H9 (cell line): ENCODE measurements at regions not wholly inside any gene's neighbourhood (a gene's known extent, or its start where the extent isn't known, plus 50 kb on each side); places are given as distances from the start of the nearest gene placed in this dataset.

Experiments used
- DNase-seq: peaks from one replicate; pipeline ENCODE4 v3.0.0-alpha.2; 2017
- H2AFZ ChIP-seq: one replicate; pipeline ENCODE4 v1.6.1; 2013; ENCODE audit warnings: mild to moderate bottlenecking, low read length, control low read depth, moderate library complexity
- H2AK5ac ChIP-seq: 2 replicates; pipeline ENCODE4 v1.6.1; 2013; ENCODE audit warnings: low read length, control low read depth, mixed read lengths; ENCODE audit not compliant: insufficient read length
- H2BK120ac ChIP-seq: one replicate; pipeline ENCODE4 v1.6.1; 2013; ENCODE audit warnings: low read depth, mild to moderate bottlenecking, low read length, control low read depth, inconsistent platforms; ENCODE audit not compliant: poor library complexity, severe bottlenecking
- H2BK12ac ChIP-seq: 2 replicates; pipeline ENCODE4 v1.6.1; 2013; ENCODE audit warnings: low read length, control low read depth, mixed read lengths, low read depth; ENCODE audit not compliant: insufficient read length
- H2BK15ac ChIP-seq: 2 replicates; pipeline ENCODE4 v1.6.1; 2013; ENCODE audit warnings: low read depth, low read length, control low read depth
- H2BK20ac ChIP-seq: one replicate; pipeline ENCODE4 v1.6.1; 2013; ENCODE audit warnings: low read depth, mild to moderate bottlenecking, low read length, control low read depth, inconsistent platforms; ENCODE audit not compliant: poor library complexity, severe bottlenecking
- H2BK5ac ChIP-seq: 2 replicates; pipeline ENCODE4 v1.6.1; 2013; ENCODE audit warnings: low read length, control low read depth, mixed read lengths; ENCODE audit not compliant: insufficient read length
- H3K14ac ChIP-seq: 2 replicates; pipeline ENCODE4 v1.6.1; 2013; ENCODE audit warnings: low read length, control low read depth; ENCODE audit not compliant: insufficient read depth
- H3K18ac ChIP-seq: 2 replicates; pipeline ENCODE4 v1.6.1; 2013; ENCODE audit warnings: low read depth, mild to moderate bottlenecking, mixed read lengths, low read length, control low read depth; ENCODE audit not compliant: insufficient read length
- H3K23ac ChIP-seq: 2 replicates; pipeline ENCODE4 v1.6.1; 2013; ENCODE audit warnings: low read length, control low read depth, mixed read lengths, low read depth; ENCODE audit not compliant: insufficient read length
- H3K23me2 ChIP-seq: 2 replicates; pipeline ENCODE4 v1.6.1; 2013; ENCODE audit warnings: low read depth, mild to moderate bottlenecking, mixed read lengths, low read length, control low read depth; ENCODE audit not compliant: insufficient read length, poor library complexity, severe bottlenecking
- H3K27ac ChIP-seq: 2 replicates; pipeline ENCODE4 v1.5.1; 2013; ENCODE audit warnings: low read length, control low read depth, mixed read lengths, low read depth; ENCODE audit not compliant: insufficient read length
- H3K27me3 ChIP-seq: 2 replicates; pipeline ENCODE4 v1.6.1; 2013; ENCODE audit warnings: low read length, control low read depth, inconsistent platforms; ENCODE audit not compliant: insufficient read depth
- H3K4ac ChIP-seq: 2 replicates; pipeline ENCODE4 v1.6.1; 2013; ENCODE audit warnings: low read depth, mild to moderate bottlenecking, control low read depth, inconsistent platforms, low read length, moderate library complexity
- H3K4me1 ChIP-seq: 2 replicates; pipeline ENCODE4 v1.6.1; 2013; ENCODE audit warnings: low read length, control low read depth, inconsistent platforms; ENCODE audit not compliant: insufficient read depth
- H3K4me2 ChIP-seq: 2 replicates; pipeline ENCODE4 v1.6.1; 2013; ENCODE audit warnings: low read length, control low read depth, mixed read lengths; ENCODE audit not compliant: insufficient read length, insufficient read depth
- H3K56ac ChIP-seq: 2 replicates; pipeline ENCODE4 v1.6.1; 2013; ENCODE audit warnings: low read depth, mild to moderate bottlenecking, mixed read lengths, low read length, control low read depth; ENCODE audit not compliant: insufficient read length
- H3K79me1 ChIP-seq: 2 replicates; pipeline ENCODE4 v1.6.1; 2013; ENCODE audit warnings: low read depth, mild to moderate bottlenecking, moderate library complexity, low read length, control low read depth, inconsistent platforms; ENCODE audit not compliant: insufficient read depth, poor library complexity, severe bottlenecking
- H3K79me2 ChIP-seq: 2 replicates; pipeline ENCODE4 v1.6.1; 2013; ENCODE audit warnings: low read length, control low read depth, inconsistent platforms; ENCODE audit not compliant: insufficient read depth
- H3K9ac ChIP-seq: 2 replicates; pipeline ENCODE4 v1.6.1; 2013; ENCODE audit warnings: low read length, control low read depth, mixed read lengths; ENCODE audit not compliant: insufficient read length; ENCODE audit errors: extremely low read depth
- H3K9me3 ChIP-seq: one replicate; pipeline ENCODE4 v1.6.1; 2013; ENCODE audit warnings: low read depth, low read length, inconsistent platforms; ENCODE audit not compliant: control insufficient read depth
- H3T11ph ChIP-seq: one replicate; pipeline ENCODE4 v1.6.1; 2013; ENCODE audit warnings: mild to moderate bottlenecking, low read length, control low read depth, inconsistent platforms
- H4K20me1 ChIP-seq: one replicate; pipeline ENCODE4 v1.6.1; 2013; ENCODE audit not compliant: control insufficient read depth, insufficient read length, insufficient read depth
- H4K5ac ChIP-seq: 2 replicates; pipeline ENCODE4 v1.6.1; 2013; ENCODE audit warnings: low read depth, mild to moderate bottlenecking, mixed read lengths, low read length, control low read depth; ENCODE audit not compliant: insufficient read length
- H4K8ac ChIP-seq: replicated peaks from 2 replicates; pipeline ENCODE4 v1.6.1; 2013; ENCODE audit warnings: low read length, control low read depth, mixed read lengths, low read depth; ENCODE audit not compliant: insufficient read length
- H4K91ac ChIP-seq: 2 replicates; pipeline ENCODE4 v1.6.1; 2013; ENCODE audit warnings: low read depth, mild to moderate bottlenecking, moderate library complexity, mixed read lengths, low read length, control low read depth; ENCODE audit not compliant: insufficient read length
- H3K27ac Mint-ChIP-seq, 3 experiments: 2 replicates in 2 of 3; 3 replicates in 1 of 3; pipeline ENCODE4 v1.8.0; 2020 to 2021; ENCODE audit warnings: mixed read lengths in 3 of 3, mild to moderate bottlenecking in 1 of 3, moderate library complexity in 1 of 3
- H3K27me3 Mint-ChIP-seq: 2 replicates; pipeline ENCODE4 v1.8.0; 2021; ENCODE audit warnings: low read depth, mild to moderate bottlenecking, moderate library complexity, mixed read lengths
- H3K36me3 Mint-ChIP-seq, 3 experiments: 2 replicates in 2 of 3; 3 replicates in 1 of 3; pipeline ENCODE4 v1.8.0; 2020 to 2021; ENCODE audit warnings: low read depth in 3 of 3, mixed read lengths in 3 of 3; ENCODE audit not compliant: insufficient read depth in 1 of 3
- H3K4me1 Mint-ChIP-seq, 2 experiments: 2 replicates each; pipeline ENCODE4 v1.8.0; 2020; ENCODE audit warnings: mixed read lengths in 2 of 2
- H3K4me3 Mint-ChIP-seq, 2 experiments: 2 replicates in 1 of 2; 3 replicates in 1 of 2; pipeline ENCODE4 v1.8.0; 2020 to 2021; ENCODE audit warnings: mild to moderate bottlenecking in 2 of 2, mixed read lengths in 2 of 2, moderate library complexity in 1 of 2
- H3K9me3 Mint-ChIP-seq, 2 experiments: 2 replicates in 1 of 2; 3 replicates in 1 of 2; pipeline ENCODE4 v1.8.0; 2020; ENCODE audit warnings: mild to moderate bottlenecking in 2 of 2, mixed read lengths in 2 of 2, moderate library complexity in 1 of 2
- CTCF ChIP-seq: fragments of 200-600 bp; sonication (generic); conservative IDR thresholded peaks from 3 replicates; pipeline ENCODE4 v1.8.0; 2021; ENCODE audit warnings: antibody characterized with exemption, mild to moderate bottlenecking
- WGBS: extraction: QIAGEN DNeasy Blood & Tissue Kit; methylation state at CpG from one replicate; pipeline ENCODE4 v1.1.7; 2013; ENCODE audit warnings: missing lambda C conversion rate, low lambda C conversion rate, mixed read lengths; ENCODE audit not compliant: insufficient read length; ENCODE audit errors: extremely low coverage; 5-methylcytosine and 5-hydroxymethylcytosine counted together

- Histone ChIP-seq H3K79me1 (no peaks in the 10 kb centered on the region), H4K8ac (no peak overlapping the region), H4K20me1 (no peaks in the 10 kb centered on the region), H2AK5ac (no peak overlapping the region), H2BK12ac (no peak overlapping the region), H2AFZ (no peak overlapping the region), H3K27ac (no peak overlapping the region), H4K5ac (no peak overlapping the region), H3K18ac (no peak overlapping the region), H2BK120ac (no peak overlapping the region), H2BK5ac (no peak overlapping the region), H3K4me1 (no peaks in the 10 kb centered on the region), H3K23me2 (no peaks in the 10 kb centered on the region), H3K14ac (no peak overlapping the region), H3K9me3 (no peaks in the 10 kb centered on the region), H3T11ph (no peak overlapping the region), H3K79me2 (no peaks in the 10 kb centered on the region), H2BK20ac (no peak overlapping the region), H2BK15ac (no peak overlapping the region), H3K9ac (no peak overlapping the region), H3K23ac (no peak overlapping the region), H3K4ac (no peak overlapping the region), H3K27me3 (no peaks in the 10 kb centered on the region), H4K91ac (no peak overlapping the region), H3K56ac (no peak overlapping the region), H3K4me2 (no peak overlapping the region)
- Mint-ChIP-seq H3K4me1 (peaks cover 4 to 8% of the 10 kb centered on the region in 2 experiments; a peak in 3 of 4 replicates), H3K9me3 (peaks cover 7 to 13% of the 10 kb centered on the region in 2 experiments; a peak in 4 of 5 replicates), H3K27ac (no peak overlapping the region), H3K27me3 (peaks cover 2% of the 10 kb centered on the region), H3K36me3 (peaks cover 0 to 11% (median 0%) of the 10 kb centered on the region in 3 experiments; a peak in 5 of 7 replicates), H3K4me3 (no peak overlapping the region)
- TF ChIP-seq CTCF = no peak
- WGBS = no CpG with 5 or more reads among the region's 3 CpGs
- no peak for DNase-seq
These were observed 61.6 kb upstream of the PPM1J start for GRCh38 chr1:112776688-112777087.
